NCI-H82 treated with DMSO at 0.1 percent for 48 hours (cell line): ENCODE measurements at regions not wholly inside any gene's neighbourhood (a gene's known extent, or its start where the extent isn't known, plus 50 kb on each side); places are given as distances from the start of the nearest gene placed in this dataset.

Experiments
- DNase-seq: peaks from one replicate; lab custom pipeline; 2025; ENCODE audit not compliant: unreplicated experiment; lab: John Stamatoyannopoulos, UW

- no peak for DNase-seq
Observed at GRCh38 chr20:12638633-12639312, 370.0 kb upstream of the SPTLC3 start.

GRCh38 chr20:12640251-12640650 is 368.5 kb upstream of the SPTLC3 start:
- DNase-seq = no peak

GRCh38 chr20:12641619-12642018 is 367.2 kb upstream of the SPTLC3 start:
- DNase-seq = no peak

GRCh38 chr20:12644461-12644860 is 364.3 kb upstream of the SPTLC3 start:
- DNase-seq = no peak

- no peak for DNase-seq
Observed at GRCh38 chr20:12649234-12649633, 359.5 kb upstream of the SPTLC3 start.

- DNase-seq = no peak
Observed at GRCh38 chr20:12653642-12654041, 355.1 kb upstream of the SPTLC3 start.

GRCh38 chr20:12659942-12660341 is 348.8 kb upstream of the SPTLC3 start:
- no peak for DNase-seq

GRCh38 chr20:12660918-12661317 is 347.9 kb upstream of the SPTLC3 start:
- DNase-seq = no peak

GRCh38 chr20:12670301-12670700 is 338.5 kb upstream of the SPTLC3 start:
- DNase-seq = no peak

- DNase-seq = no peak
Observed at GRCh38 chr20:12673352-12673751, 335.4 kb upstream of the SPTLC3 start.

- no peak for DNase-seq
Observed at GRCh38 chr20:12677925-12678324, 330.8 kb upstream of the SPTLC3 start.

- DNase-seq = no peak
Observed at GRCh38 chr20:12679447-12679846, 329.3 kb upstream of the SPTLC3 start.

- no peak for DNase-seq
Observed at GRCh38 chr20:12682613-12683012, 326.2 kb upstream of the SPTLC3 start.

- DNase-seq = peak; percentile 30
Observed at GRCh38 chr20:12687476-12687875, 321.3 kb upstream of the SPTLC3 start.

GRCh38 chr20:12695937-12696336 is 312.8 kb upstream of the SPTLC3 start:
- no peak for DNase-seq

- DNase-seq = no peak
Observed at GRCh38 chr20:12698817-12699216, 310.0 kb upstream of the SPTLC3 start.

GRCh38 chr20:12699374-12700228 is 309.2 kb upstream of the SPTLC3 start:
- DNase-seq = peak; percentile 28

- DNase-seq = no peak
Observed at GRCh38 chr20:12700701-12701100, 308.1 kb upstream of the SPTLC3 start.

GRCh38 chr20:12702312-12702711 is 306.5 kb upstream of the SPTLC3 start:
- DNase-seq = no peak

GRCh38 chr20:12715371-12715770 is 293.4 kb upstream of the SPTLC3 start:
- DNase-seq = no peak

- DNase-seq = no peak
Observed at GRCh38 chr20:12715991-12716680, 292.6 kb upstream of the SPTLC3 start.

GRCh38 chr20:12717061-12717460 is 291.7 kb upstream of the SPTLC3 start:
- no peak for DNase-seq
